ENCODE measurements at regions not wholly inside any gene's neighbourhood (a gene's known extent, or its start where the extent isn't known, plus 50 kb on each side); places are given as distances from the start of the nearest gene placed in this dataset.
"Not testable (repeated sequence)": the region's sequence is repeated elsewhere in the genome, so short reads cannot be mapped to it uniquely, and the experiment has no call there.

DNA sequence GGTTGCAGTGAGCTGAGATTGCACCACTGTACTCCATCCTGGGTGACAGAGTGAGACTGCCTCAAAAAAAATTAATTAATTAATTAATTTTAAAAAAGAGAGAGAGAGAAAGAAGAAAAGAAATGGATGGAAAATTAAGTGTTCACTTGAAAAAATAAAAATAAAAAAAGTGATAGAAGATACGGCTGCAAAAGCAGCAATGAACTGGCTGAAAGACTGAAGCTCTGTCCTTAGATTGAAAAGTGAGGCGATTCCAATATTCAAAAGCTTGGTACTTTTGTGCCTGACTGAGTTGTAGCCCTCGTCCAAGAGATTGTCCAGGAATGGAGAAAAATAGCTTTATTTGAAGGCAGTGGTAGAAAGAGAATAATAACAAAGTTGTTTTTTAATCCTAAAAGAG is 154.6 kb downstream of the ADSS2 start:
- no peak for TF ChIP-seq EZH2 (IDR thresholded peaks at IDR 0.05; ENCODE audit: low read depth)
- TF ChIP-seq, protein P1, sequence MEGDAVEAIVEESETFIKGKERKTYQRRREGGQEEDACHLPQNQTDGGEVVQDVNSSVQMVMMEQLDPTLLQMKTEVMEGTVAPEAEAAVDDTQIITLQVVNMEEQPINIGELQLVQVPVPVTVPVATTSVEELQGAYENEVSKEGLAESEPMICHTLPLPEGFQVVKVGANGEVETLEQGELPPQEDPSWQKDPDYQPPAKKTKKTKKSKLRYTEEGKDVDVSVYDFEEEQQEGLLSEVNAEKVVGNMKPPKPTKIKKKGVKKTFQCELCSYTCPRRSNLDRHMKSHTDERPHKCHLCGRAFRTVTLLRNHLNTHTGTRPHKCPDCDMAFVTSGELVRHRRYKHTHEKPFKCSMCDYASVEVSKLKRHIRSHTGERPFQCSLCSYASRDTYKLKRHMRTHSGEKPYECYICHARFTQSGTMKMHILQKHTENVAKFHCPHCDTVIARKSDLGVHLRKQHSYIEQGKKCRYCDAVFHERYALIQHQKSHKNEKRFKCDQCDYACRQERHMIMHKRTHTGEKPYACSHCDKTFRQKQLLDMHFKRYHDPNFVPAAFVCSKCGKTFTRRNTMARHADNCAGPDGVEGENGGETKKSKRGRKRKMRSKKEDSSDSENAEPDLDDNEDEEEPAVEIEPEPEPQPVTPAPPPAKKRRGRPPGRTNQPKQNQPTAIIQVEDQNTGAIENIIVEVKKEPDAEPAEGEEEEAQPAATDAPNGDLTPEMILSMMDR (conservative IDR thresholded peaks at IDR 0.05), result no peak
- Histone ChIP-seq H3K9me2 (ENCODE audit: insufficient read depth) (no peaks in the 10 kb centered on the region), H3K4me1 (replicated peaks; ENCODE audit: insufficient read depth) (peaks cover 14% of the 10 kb centered on the region), H3K36me3 (ENCODE audit: low read depth) (no peaks in the 10 kb centered on the region), H2AFZ (no peak overlapping the region), H3K4me3 (no peak overlapping the region), H3K27ac (no peak overlapping the region), H3K79me2 (ENCODE audit: low read depth) (no peaks in the 10 kb centered on the region), H3K4me2 (no peak overlapping the region), H3F3A (ENCODE audit: insufficient read depth, low read depth) (peaks cover 9% of the 10 kb centered on the region; the same call in 1 of the 2 replicates), H4K20me1 (ENCODE audit: insufficient read depth) (no peaks in the 10 kb centered on the region), H3K27me3 (ENCODE audit: insufficient read depth, low read depth) (no peaks in the 10 kb centered on the region), H3K9me3 (ENCODE audit: insufficient read depth, low read depth) (no peaks in the 10 kb centered on the region)
- no TSS peak for BruUV-seq (replicated peaks)
- ChIA-PET CTCF (no interaction called here), POLR2A (ENCODE audit: unreplicated experiment) (no interaction called here)
- DNase-seq, result no peak
- intact Hi-C loops (cut with micrococcal nuclease; ENCODE audit: unreplicated experiment), result loop anchor here (5.0 kb wide), 1 partner anchor 1840 kb away; no protein-coding TSS in a partner anchor

DNA sequence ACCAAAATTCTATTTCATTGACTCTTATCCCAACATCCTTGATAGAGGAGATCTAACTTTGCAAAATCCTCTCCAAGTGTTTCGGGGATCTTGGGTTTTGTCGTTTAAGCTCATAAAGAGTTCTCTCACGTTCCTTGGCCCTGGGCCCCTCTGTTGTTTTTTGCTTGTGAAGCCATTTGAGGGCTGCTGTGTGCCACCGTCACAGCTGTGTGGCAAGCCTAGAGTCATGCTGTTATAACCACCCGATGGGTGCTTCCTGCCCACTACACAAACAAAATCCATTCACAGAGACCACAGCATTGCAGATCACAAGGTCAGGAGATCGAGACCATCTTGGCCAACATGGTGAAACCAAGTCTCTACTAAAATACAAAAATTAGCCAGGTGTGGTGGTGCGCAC is 154.1 kb downstream of the ADSS2 start:
- no TSS peak for BruUV-seq (replicated peaks)
- Histone ChIP-seq H3F3A (ENCODE audit: insufficient read depth, low read depth) (peaks cover 12% of the 10 kb centered on the region; the same call in 1 of the 2 replicates), H3K27ac (no peak overlapping the region), H3K4me2 (no peak overlapping the region), H3K79me2 (ENCODE audit: low read depth) (no peaks in the 10 kb centered on the region), H3K9me2 (ENCODE audit: insufficient read depth) (no peaks in the 10 kb centered on the region), H3K4me3 (no peak overlapping the region), H2AFZ (no peak overlapping the region), H3K27me3 (ENCODE audit: insufficient read depth, low read depth) (no peaks in the 10 kb centered on the region), H4K20me1 (ENCODE audit: insufficient read depth) (no peaks in the 10 kb centered on the region), H3K36me3 (ENCODE audit: low read depth) (no peaks in the 10 kb centered on the region), H3K4me1 (replicated peaks; ENCODE audit: insufficient read depth) (peaks cover 19% of the 10 kb centered on the region), H3K9me3 (ENCODE audit: insufficient read depth, low read depth) (no peaks in the 10 kb centered on the region)
- ChIA-PET POLR2A (ENCODE audit: unreplicated experiment) (no interaction called here), CTCF (interaction anchor here (0.7 kb wide), 1 partner anchor 566 kb away, joined by 3 read pairs; no protein-coding TSS in a partner anchor)
- DNase-seq, result no peak
- intact Hi-C loops (cut with micrococcal nuclease; ENCODE audit: unreplicated experiment), result loop anchor here (5.0 kb wide), 1 partner anchor 1840 kb away; no protein-coding TSS in a partner anchor
- TF ChIP-seq, protein P1 (conservative IDR thresholded peaks at IDR 0.05), result no peak
- TF ChIP-seq EZH2 (IDR thresholded peaks at IDR 0.05; ENCODE audit: low read depth), result no peak

DNA sequence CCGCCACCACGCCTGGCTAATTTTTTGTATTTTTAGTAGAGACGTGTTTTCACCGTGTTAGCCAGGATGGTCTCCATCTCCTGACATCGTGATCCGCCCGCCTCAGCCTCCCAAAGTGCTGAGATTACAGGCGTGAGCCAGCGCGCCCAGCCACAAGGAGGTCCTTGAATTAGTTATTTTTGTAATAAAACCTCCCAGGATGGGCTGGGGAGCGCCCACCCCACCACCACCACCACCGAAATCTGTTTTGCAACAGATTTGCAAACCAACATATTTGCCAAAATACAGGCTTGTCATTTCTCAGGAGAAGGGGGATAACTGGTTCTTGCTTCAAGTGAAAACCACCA is 151.7 kb downstream of the ADSS2 start:
- H3K36me3 ChIP-seq (ENCODE audit: low read depth); POLR2A ChIA-PET (ENCODE audit: unreplicated experiment); H3K79me2 ChIP-seq (ENCODE audit: low read depth); H4K20me1 ChIP-seq (ENCODE audit: insufficient read depth); BruUV-seq (replicated peaks); H3K9me3 ChIP-seq (ENCODE audit: insufficient read depth, low read depth); H3K27ac ChIP-seq; H3K9me2 ChIP-seq (ENCODE audit: insufficient read depth); H3K4me3 ChIP-seq; H3K27me3 ChIP-seq (ENCODE audit: insufficient read depth, low read depth); DNase-seq: not testable (repeated sequence)
- Histone ChIP-seq H3F3A (ENCODE audit: insufficient read depth, low read depth) (peaks cover 21% of the 10 kb centered on the region; the same call in 1 of the 2 replicates), H3K4me1 (replicated peaks; ENCODE audit: insufficient read depth) (peaks cover 39% of the 10 kb centered on the region), H3K4me2 (peak overlapping the region; percentile 74), H2AFZ (peak overlapping the region; percentile 78)
- intact Hi-C loops (cut with micrococcal nuclease; ENCODE audit: unreplicated experiment), result loop anchor here (5.0 to 10.0 kb wide), 3 partner anchors 52 to 535 kb away; partner anchors contain the start of gene COX20
- CTCF ChIA-PET, result interaction anchor here (0.6 to 1.9 kb wide), 9 partner anchors 16 to 1043 kb away, joined by 3 to 14 read pairs (median 5); no protein-coding TSS in a partner anchor

All from PC-9 (cell line).